A549 (cell line): ENCODE measurements at regions not wholly inside any gene's neighbourhood (a gene's known extent, or its start where the extent isn't known, plus 50 kb on each side); places are given as distances from the start of the nearest gene placed in this dataset.

Experiments
- ESRRA ChIP-seq: fragments of 150-350 bp; IDR thresholded peaks from 2 replicates; pipeline ENCODE4 v1.6.1; 2014; ENCODE audit warnings: mild to moderate bottlenecking, low read length, borderline replicate concordance
- POLR2A ChIP-seq: IDR thresholded peaks from 2 replicates; pipeline ENCODE4 v1.6.1; 2012; ENCODE audit warnings: mild to moderate bottlenecking, low read length
- RFX5 ChIP-seq: fragments of 450-650 bp; IDR thresholded peaks from 2 replicates; pipeline ENCODE4 v1.7.1; 2014; ENCODE audit warnings: antibody characterized with exemption, mild to moderate bottlenecking, moderate library complexity
- RNF2 ChIP-seq: fragments of 200-600 bp; sonication (generic); IDR thresholded peaks from 2 replicates; pipeline ENCODE4 v1.6.1; 2016; ENCODE audit warnings: low read depth, mild to moderate bottlenecking, antibody characterized with exemption, moderate library complexity, borderline replicate concordance
- TF ChIP-seq, protein P1 (sequence below): fragments of >200 bp; sonication (Bioruptor Twin); formaldehyde crosslinking; IDR thresholded peaks from 3 replicates; pipeline ENCODE4 v1.5.1; 2016

- no peak for TF ChIP-seq ESRRA
- TF ChIP-seq, protein P1, sequence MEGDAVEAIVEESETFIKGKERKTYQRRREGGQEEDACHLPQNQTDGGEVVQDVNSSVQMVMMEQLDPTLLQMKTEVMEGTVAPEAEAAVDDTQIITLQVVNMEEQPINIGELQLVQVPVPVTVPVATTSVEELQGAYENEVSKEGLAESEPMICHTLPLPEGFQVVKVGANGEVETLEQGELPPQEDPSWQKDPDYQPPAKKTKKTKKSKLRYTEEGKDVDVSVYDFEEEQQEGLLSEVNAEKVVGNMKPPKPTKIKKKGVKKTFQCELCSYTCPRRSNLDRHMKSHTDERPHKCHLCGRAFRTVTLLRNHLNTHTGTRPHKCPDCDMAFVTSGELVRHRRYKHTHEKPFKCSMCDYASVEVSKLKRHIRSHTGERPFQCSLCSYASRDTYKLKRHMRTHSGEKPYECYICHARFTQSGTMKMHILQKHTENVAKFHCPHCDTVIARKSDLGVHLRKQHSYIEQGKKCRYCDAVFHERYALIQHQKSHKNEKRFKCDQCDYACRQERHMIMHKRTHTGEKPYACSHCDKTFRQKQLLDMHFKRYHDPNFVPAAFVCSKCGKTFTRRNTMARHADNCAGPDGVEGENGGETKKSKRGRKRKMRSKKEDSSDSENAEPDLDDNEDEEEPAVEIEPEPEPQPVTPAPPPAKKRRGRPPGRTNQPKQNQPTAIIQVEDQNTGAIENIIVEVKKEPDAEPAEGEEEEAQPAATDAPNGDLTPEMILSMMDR, result no peak
- no peak for TF ChIP-seq RFX5
- TF ChIP-seq POLR2A, result no peak
- TF ChIP-seq RNF2, result no peak
Observed at GRCh38 chr3:65245133-65246063, 557.6 kb upstream of the ADAMTS9 start.
